ENCODE measurements at regions not wholly inside any gene's neighbourhood (a gene's known extent, or its start where the extent isn't known, plus 50 kb on each side); places are given as distances from the start of the nearest gene placed in this dataset.

GRCh38 chr10:125584954-125585353 lies 98.0 kb downstream of the TEX36 start:
- no peak for DNase-seq (ENCODE audit: low spot score)
- TF ChIP-seq CTCF (IDR thresholded peaks at IDR 0.05), result no peak
- Histone ChIP-seq H3K4me3 (no peak overlapping the region), H3K27ac (no peak overlapping the region)

- H3K27ac ChIP-seq, result no peak overlapping the region
- H3K4me3 ChIP-seq, result no peak overlapping the region
- no peak for DNase-seq (ENCODE audit: low spot score)
- TF ChIP-seq CTCF (IDR thresholded peaks at IDR 0.05), result no peak
Observed at GRCh38 chr10:125578658-125579315, 104.2 kb downstream of the TEX36 start.

- H3K4me3 ChIP-seq, result no peak overlapping the region
- DNase-seq (ENCODE audit: low spot score), result no peak
- H3K27ac ChIP-seq, result no peak overlapping the region
- TF ChIP-seq CTCF (IDR thresholded peaks at IDR 0.05), result no peak
Observed at GRCh38 chr10:125575843-125576242, 107.1 kb downstream of the TEX36 start.

GRCh38 chr10:125568156-125568555 lies 114.8 kb downstream of the TEX36 start:
- Histone ChIP-seq H3K4me3 (no peak overlapping the region), H3K27ac (no peak overlapping the region)
- no peak for TF ChIP-seq CTCF (IDR thresholded peaks at IDR 0.05)
- no peak for DNase-seq (ENCODE audit: low spot score)

- TF ChIP-seq CTCF (IDR thresholded peaks at IDR 0.05), result no peak
- no peak overlapping the region for H3K27ac ChIP-seq
- no peak overlapping the region for H3K4me3 ChIP-seq
- DNase-seq (ENCODE audit: low spot score), result no peak
Observed at GRCh38 chr10:125567529-125567928, 115.4 kb downstream of the TEX36 start.

GRCh38 chr10:125565046-125565445 lies 117.9 kb downstream of the TEX36 start:
- DNase-seq (ENCODE audit: low spot score), result no peak
- Histone ChIP-seq H3K27ac (no peak overlapping the region), H3K4me3 (no peak overlapping the region)
- TF ChIP-seq CTCF (IDR thresholded peaks at IDR 0.05), result no peak

GRCh38 chr10:125564570-125564969 lies 118.4 kb downstream of the TEX36 start:
- Histone ChIP-seq H3K4me3 (no peak overlapping the region), H3K27ac (no peak overlapping the region)
- TF ChIP-seq CTCF (IDR thresholded peaks at IDR 0.05), result no peak
- DNase-seq (ENCODE audit: low spot score), result no peak
